ENCODE measurements at regions not wholly inside any gene's neighbourhood (a gene's known extent, or its start where the extent isn't known, plus 50 kb on each side); places are given as distances from the start of the nearest gene placed in this dataset.

DNA sequence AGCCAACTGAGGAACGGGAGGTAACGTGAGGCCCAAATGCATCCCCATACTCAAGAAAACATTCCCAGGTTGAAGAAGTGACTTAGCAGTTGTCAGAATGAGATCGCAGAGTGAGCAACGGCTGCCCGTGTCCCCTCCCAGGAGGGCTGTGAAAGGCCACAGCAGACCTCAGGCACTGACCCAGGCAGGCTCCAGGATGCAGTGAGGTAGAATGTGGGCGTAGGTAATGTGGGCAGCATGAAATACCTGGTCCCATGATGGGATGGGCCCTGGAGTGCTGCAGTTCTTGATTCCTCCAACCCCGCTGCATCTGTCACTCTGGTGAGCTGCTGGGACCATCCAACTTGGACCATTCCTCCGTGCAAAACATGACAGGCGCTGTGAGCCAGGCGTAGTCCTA is 74.8 kb downstream of the NSMCE3 start:
- Histone ChIP-seq H3K27me3 (ENCODE audit: control insufficient read depth in 1 of 2, insufficient read depth in 2 of 2, low read length in 1 of 2) (no peaks in the 10 kb centered on the region), H3K4me1 (ENCODE audit: control insufficient read depth in 1 of 2, insufficient read depth in 2 of 2, low read length in 2 of 2) (no peaks in the 10 kb centered on the region), H3K27ac (ENCODE audit: low read depth in 1 of 2, low read length in 2 of 2) (no peak overlapping the region), H3K36me3 (ENCODE audit: control insufficient read depth in 1 of 2, insufficient read depth in 2 of 2, low read length in 1 of 2) (no peaks in the 10 kb centered on the region), H3K4me3 (ENCODE audit: low read length in 2 of 2) (no peak overlapping the region), H3K9me3 (ENCODE audit: control insufficient read depth, low read length) (no peaks in the 10 kb centered on the region)
- DNase-seq = peak in 1 of 2 donors; percentile 51
- WGBS, 2 donors = 86 to 88% methylated on average over 10 of the region's 10 CpGs
- ATAC-seq (ENCODE audit: low FRiP score) = no peak
- intact Hi-C loops (cut with DNase I) = no loop called here

DNA sequence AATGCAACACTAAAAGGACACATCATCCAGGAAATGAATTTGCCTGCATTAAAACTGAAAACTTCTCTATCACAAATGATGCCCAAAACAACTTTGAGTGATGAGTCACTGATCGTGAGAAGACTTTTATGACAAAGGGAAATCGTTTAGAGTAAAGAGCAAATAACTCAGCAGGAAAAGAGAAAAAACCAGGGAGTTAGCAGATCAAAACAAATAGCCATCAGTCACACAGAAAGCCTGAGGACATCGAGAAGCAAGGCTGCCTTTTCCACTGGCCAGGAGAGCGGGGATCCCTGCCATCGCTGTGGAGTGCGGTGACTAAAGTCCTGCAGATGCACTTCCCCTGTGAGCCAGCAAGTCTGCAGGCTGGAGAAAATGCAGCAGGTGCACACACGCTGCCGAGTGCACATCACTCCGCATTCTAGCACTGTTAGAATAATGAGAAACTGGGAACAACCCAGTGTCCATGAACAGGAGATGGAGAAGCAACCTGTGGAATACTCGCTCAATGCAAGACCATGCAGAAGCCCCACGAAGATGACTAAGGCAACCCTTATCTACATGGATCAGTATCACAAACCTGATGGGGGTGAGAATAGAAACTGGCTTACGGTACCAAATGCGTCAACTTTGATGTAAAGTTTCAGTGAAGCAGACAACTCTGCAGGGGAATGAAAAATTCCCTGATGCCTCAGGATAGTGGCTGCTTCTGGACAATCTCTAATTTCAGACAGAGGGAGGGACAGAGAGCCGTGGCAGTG is 86.4 kb downstream of the NSMCE3 start:
- WGBS, 2 donors = 49 to 50% methylated on average over 14 of the region's 14 CpGs
- no peak overlapping the region for H3K4me3 ChIP-seq (ENCODE audit: low read length in 2 of 2)
- no peak for ATAC-seq (ENCODE audit: low FRiP score)
- H3K27ac ChIP-seq (ENCODE audit: low read depth in 1 of 2, low read length in 2 of 2) = no peak overlapping the region
- no peaks in the 10 kb centered on the region for H3K4me1 ChIP-seq (ENCODE audit: control insufficient read depth in 1 of 2, insufficient read depth in 2 of 2, low read length in 2 of 2)
- no peaks in the 10 kb centered on the region for H3K27me3 ChIP-seq (ENCODE audit: control insufficient read depth in 1 of 2, insufficient read depth in 2 of 2, low read length in 1 of 2)
- H3K36me3 ChIP-seq (ENCODE audit: control insufficient read depth in 1 of 2, insufficient read depth in 2 of 2, low read length in 1 of 2) = no peaks in the 10 kb centered on the region
- intact Hi-C loops (cut with DNase I) = no loop called here
- H3K9me3 ChIP-seq (ENCODE audit: control insufficient read depth, low read length) = peaks cover 3% of the 10 kb centered on the region
- DNase-seq = no peak

DNA sequence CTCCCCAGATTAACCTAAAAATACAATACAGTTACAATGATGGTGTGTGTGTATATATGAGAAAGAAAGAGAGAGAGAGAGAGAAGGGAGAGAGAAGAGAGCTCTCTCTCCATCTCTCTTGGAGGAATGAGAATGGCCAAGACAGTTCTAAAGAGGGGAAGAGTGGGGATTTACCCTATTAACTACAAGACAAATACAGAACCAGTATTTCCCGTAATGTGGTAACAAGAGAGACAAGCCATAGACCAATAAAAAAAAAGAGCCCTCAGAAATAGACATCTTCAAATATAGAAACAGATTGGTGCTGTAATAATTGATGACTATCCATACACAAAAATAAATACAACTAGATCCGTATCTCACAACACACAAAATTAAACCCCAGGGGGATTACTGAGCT is 87.0 kb downstream of the NSMCE3 start:
- Histone ChIP-seq H3K27me3 (ENCODE audit: control insufficient read depth in 1 of 2, insufficient read depth in 2 of 2, low read length in 1 of 2) (no peaks in the 10 kb centered on the region), H3K9me3 (ENCODE audit: control insufficient read depth, low read length) (peaks cover 3% of the 10 kb centered on the region), H3K4me1 (ENCODE audit: control insufficient read depth in 1 of 2, insufficient read depth in 2 of 2, low read length in 2 of 2) (no peaks in the 10 kb centered on the region), H3K4me3 (ENCODE audit: low read length in 2 of 2) (no peak overlapping the region), H3K36me3 (ENCODE audit: control insufficient read depth in 1 of 2, insufficient read depth in 2 of 2, low read length in 1 of 2) (no peaks in the 10 kb centered on the region), H3K27ac (ENCODE audit: low read depth in 1 of 2, low read length in 2 of 2) (no peak overlapping the region)
- intact Hi-C loops (cut with DNase I) = no loop called here
- ATAC-seq (ENCODE audit: low FRiP score) (no peak), DNase-seq (no peak)
- 46 to 56% methylated on average over 2 of the region's 2 CpGs for WGBS, 2 donors

DNA sequence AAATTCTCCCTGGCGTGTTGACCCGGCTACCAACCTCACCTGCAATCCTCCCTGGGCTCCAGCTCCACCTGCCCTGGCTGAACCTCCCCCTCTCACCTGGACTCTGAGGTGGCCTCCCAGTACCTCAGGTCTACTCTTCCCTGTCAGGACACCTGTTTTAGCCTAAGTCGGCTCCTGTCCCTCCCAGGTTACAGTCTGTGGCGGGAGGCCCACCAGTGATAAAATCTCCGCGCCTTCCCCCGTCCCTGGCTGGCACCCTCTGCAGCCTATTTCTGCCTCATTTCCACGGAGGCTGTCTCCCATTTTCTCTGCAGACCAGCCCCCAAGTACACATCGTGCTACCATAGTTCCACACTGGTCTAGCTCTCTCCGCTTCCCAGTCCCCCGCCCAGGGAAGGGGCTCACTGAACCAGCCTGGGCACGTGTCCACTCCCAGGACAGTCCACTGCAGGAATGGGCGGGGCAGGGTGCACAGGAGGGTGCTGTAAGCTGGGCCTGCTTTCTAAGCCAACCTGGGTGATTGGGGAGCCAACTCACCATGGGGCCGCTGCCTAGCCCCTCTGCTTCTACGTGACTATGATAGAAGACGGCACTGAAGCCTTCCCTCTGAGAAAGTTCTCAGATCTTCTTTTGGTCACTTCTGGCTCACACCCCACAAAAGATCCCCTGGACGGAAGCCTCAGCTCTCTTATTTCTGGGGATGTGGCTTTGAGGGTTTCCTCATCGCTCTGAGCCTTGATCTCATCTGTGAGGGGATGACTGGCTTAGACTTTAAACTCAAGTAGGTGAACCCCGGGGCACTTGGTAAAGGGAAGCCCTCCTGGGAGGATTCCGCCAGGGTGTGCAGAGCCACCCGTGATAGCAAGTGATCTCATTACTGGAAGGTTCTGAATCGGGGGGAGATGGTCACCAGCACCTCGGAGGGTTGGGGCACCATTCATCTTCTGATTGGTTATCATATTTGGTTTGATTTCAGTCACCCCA is 96.6 kb downstream of the NSMCE3 start:
- Histone ChIP-seq H3K9me3 (ENCODE audit: control insufficient read depth, low read length) (no peaks in the 10 kb centered on the region), H3K4me1 (ENCODE audit: control insufficient read depth in 1 of 2, insufficient read depth in 2 of 2, low read length in 2 of 2) (no peaks in the 10 kb centered on the region), H3K27ac (ENCODE audit: low read depth in 1 of 2, low read length in 2 of 2) (no peak overlapping the region), H3K27me3 (ENCODE audit: control insufficient read depth in 1 of 2, insufficient read depth in 2 of 2, low read length in 1 of 2) (no peaks in the 10 kb centered on the region), H3K4me3 (ENCODE audit: low read length in 2 of 2) (no peak overlapping the region), H3K36me3 (ENCODE audit: control insufficient read depth in 1 of 2, insufficient read depth in 2 of 2, low read length in 1 of 2) (no peaks in the 10 kb centered on the region)
- intact Hi-C loops (cut with DNase I) = no loop called here
- DNase-seq (no peak), ATAC-seq (ENCODE audit: low FRiP score) (peak; percentile 13)
- WGBS, 2 donors = 91 to 92% methylated on average over 23 of the region's 23 CpGs

DNA sequence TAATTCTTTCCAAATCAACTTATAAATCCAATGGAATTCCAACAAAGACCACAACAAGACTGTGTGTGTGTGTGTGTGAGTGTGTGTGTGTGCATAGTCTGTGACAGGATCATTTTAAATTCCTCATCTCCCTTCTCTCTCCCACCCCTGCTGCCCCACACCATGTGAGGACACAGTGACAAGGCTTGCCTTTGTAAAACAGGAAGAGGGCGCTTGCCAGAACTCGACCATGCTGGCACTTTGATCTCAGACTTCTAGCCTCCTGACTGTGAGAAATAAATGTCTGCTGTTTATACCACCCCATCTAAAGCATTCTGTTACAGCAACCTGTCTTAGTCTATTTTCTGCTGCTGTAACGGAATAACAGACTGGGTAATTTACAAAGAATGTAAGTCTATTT is 99.1 kb downstream of the NSMCE3 start:
- no peak for ATAC-seq (ENCODE audit: low FRiP score)
- Histone ChIP-seq H3K9me3 (ENCODE audit: control insufficient read depth, low read length) (no peaks in the 10 kb centered on the region), H3K36me3 (ENCODE audit: control insufficient read depth in 1 of 2, insufficient read depth in 2 of 2, low read length in 1 of 2) (no peaks in the 10 kb centered on the region), H3K27me3 (ENCODE audit: control insufficient read depth in 1 of 2, insufficient read depth in 2 of 2, low read length in 1 of 2) (no peaks in the 10 kb centered on the region), H3K27ac (ENCODE audit: low read depth in 1 of 2, low read length in 2 of 2) (no peak overlapping the region), H3K4me3 (ENCODE audit: low read length in 2 of 2) (no peak overlapping the region), H3K4me1 (ENCODE audit: control insufficient read depth in 1 of 2, insufficient read depth in 2 of 2, low read length in 2 of 2) (no peaks in the 10 kb centered on the region)
- WGBS, 2 donors = 42 to 60% methylated on average over 3 of the region's 3 CpGs
- DNase-seq = no peak
- intact Hi-C loops (cut with DNase I) = no loop called here

Measured in aorta (tissue), 5 donors.